GM18861 (cell line): ENCODE measurements at regions not wholly inside any gene's neighbourhood (a gene's known extent, or its start where the extent isn't known, plus 50 kb on each side); places are given as distances from the start of the nearest gene placed in this dataset.
"Not testable (repeated sequence)": the region's sequence is repeated elsewhere in the genome, so short reads cannot be mapped to it uniquely, and the experiment has no call there.

Source experiments
- ATAC-seq: cut with Tn5 transposase; IDR thresholded peaks from one replicate; pipeline ENCODE4 v1.9.1; 2021; ENCODE audit not compliant: unreplicated experiment

GRCh38 chr10:33795529-33795928, 461.1 kb upstream of the NRP1 start:
- ATAC-seq, result no peak

GRCh38 chr10:33794460-33794859, 460.0 kb upstream of the NRP1 start:
- no peak for ATAC-seq

DNA sequence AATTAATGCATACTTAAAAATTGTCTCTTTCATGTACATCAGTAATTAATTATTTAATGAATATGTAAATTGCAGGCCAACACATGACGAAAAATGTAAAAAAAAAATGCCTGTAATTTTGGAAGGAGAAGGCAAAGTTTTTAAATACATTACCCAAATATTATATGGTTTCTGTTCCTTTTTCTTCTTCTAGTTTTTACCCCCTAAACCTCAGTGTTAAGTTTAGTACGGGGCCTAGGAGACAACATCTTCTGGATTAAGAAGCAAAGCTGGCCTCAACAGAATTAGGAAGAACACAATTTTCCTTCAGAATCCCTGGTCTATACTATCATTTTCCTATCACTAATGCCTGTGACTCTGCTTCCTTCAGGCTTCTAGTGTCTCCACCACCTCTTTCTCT, 459.3 kb upstream of the NRP1 start:
- no peak for ATAC-seq

DNA sequence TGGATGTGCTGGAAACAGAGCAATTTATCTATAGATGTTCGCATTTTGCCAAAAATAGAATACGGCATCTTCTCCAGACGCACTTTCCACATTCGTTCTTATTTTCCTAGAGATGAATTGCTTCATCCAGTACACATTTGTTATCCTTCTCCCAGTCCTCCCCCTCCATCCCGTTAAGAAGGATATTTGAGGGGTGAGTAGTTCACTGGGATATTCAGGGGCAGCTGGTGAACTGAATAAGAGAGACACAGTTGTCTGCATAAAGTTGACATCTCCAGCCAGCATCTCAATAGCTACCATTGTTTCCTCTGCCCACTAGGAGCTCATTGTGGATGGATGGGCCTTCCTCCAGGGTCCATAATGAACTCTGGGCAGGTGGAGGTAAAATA, 456.8 kb upstream of the NRP1 start:
- ATAC-seq, result no peak

- no peak for ATAC-seq
Measured at GRCh38 chr10:33790521-33791271, 456.2 kb upstream of the NRP1 start.

GRCh38 chr10:33783557-33783956, 449.1 kb upstream of the NRP1 start:
- ATAC-seq, result no peak

DNA sequence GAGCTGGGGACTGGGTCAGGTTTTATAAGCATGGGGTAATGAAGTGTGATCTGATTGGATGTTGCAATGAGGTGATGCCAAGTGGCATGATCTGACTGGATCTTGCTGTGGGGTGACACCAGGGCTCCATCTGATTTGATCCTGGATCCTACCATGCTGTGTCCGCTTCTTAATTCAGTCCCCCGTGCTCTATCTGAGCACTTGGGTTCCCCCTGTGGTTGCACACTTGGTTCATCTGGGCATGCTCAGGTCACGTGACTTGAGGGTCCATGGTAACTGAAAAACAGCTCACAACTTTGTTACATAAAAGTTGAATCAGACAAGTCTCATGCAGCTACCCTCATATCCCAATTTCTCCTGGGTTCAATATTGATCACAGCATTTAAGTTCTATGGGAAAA, 448.6 kb upstream of the NRP1 start:
- no peak for ATAC-seq

DNA sequence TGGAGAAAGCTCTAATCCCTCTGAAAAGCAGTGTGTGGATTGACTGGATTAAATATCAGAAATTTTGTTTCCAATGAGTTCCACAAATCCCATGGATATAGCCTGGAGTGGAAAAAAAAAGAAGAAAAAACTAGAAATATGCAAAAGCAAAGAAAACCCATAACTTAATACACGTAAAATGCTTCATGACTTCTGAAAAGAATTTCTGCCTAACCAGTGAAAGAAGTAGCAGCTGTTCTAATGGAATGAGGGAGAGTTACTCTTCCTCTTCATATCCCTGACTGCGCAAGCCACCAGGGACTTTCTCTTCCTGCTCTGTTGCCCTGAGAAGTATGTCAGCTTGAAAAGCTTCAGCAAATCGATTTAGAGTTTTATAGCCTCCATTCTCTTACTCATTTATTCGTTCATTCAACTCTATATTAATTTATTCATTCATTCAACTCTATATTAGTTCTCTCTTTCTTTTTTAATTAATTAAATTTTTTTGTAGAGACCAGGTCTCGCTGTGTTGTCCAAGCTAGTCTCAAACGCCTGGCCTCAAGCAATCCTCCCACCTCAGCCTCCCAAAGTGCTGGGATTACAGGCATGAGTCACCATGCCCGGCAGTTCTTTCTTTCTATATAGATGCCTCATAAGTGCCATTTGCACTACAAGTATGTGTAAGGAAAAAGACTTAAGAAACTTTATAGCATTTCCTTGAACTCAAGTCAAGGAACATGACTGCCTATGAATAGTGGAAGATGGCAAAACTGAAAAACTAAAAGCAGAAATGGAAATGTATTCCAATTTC, 447.3 kb upstream of the NRP1 start:
- ATAC-seq, result no peak

GRCh38 chr10:33780961-33781360, 446.5 kb upstream of the NRP1 start:
- ATAC-seq, result no peak

GRCh38 chr10:33777223-33777622, 442.8 kb upstream of the NRP1 start:
- no peak for ATAC-seq

GRCh38 chr10:33776419-33777070, 442.1 kb upstream of the NRP1 start:
- no peak for ATAC-seq

DNA sequence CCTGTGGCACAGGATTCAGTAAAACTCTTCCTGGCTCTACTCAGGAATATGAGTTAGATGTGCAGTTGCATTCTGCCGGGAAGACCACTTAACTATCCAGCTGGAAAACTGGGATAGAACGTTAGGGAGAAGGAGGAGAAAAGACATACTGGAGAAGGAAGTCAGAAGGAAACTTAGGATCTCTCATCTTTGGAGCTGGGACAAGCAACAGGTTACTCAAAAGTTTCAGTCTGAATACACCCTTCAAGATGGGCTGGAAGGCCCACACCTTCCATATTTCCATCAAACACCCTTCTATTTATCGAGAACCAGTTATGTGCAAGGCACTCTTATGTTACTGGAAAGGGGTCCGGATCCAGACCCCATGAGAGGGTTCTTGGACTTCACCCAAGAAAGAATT, 440.4 kb upstream of the NRP1 start:
- no peak for ATAC-seq

DNA sequence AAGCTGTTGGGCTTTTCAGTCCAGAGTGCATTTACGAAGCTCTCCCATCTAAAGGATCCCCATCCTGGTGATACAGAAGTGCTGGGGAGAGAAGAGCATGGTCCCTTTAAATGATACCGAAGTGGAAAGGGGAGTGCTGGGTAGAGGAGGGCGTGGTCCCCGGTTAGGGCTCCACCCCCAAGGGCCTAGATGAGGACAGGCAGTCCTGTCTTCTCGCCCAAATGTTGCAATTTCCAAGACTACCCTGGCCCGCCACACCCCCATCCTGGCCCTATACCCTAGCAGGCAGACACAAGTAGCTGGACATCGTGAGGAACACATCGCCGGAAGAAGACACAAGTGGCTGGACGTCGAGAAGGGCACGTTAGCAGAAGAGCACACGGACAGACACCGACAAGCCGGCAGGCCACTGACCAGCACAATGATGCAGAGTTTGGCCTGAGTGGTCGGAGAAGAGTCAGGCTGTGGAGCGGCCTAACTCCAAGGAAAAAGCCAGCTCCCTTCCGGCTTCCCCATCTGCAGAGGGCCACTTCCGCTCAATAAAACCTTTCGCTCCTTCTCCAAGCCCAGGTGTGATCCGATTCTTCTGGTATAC, 439.5 kb upstream of the NRP1 start:
- no peak for ATAC-seq

- no peak for ATAC-seq
Measured at GRCh38 chr10:33773253-33773573, 438.7 kb upstream of the NRP1 start.

GRCh38 chr10:33772370-33773252, 438.1 kb upstream of the NRP1 start:
- no peak for ATAC-seq

DNA sequence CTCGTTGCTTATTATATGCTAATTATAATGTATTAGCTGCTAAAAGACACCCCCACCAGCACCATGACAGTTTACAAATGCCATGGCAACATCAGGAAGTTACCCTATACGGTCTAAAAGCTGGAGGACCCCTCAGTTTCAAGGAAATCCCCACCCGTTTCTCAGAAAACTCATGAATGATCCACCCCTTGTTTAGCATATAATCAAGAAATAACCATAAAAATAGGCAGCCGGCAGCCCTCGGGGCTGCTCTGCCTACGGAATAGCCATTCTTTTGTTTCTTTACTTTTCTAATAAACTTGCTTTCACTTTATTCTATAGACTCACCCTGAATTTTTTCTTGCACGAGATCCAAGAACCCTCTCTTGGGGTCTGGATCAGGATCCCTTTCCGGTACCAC, 437.4 kb upstream of the NRP1 start:
- ATAC-seq, result not testable (repeated sequence)

GRCh38 chr10:33764694-33765185, 430.3 kb upstream of the NRP1 start:
- no peak for ATAC-seq

DNA sequence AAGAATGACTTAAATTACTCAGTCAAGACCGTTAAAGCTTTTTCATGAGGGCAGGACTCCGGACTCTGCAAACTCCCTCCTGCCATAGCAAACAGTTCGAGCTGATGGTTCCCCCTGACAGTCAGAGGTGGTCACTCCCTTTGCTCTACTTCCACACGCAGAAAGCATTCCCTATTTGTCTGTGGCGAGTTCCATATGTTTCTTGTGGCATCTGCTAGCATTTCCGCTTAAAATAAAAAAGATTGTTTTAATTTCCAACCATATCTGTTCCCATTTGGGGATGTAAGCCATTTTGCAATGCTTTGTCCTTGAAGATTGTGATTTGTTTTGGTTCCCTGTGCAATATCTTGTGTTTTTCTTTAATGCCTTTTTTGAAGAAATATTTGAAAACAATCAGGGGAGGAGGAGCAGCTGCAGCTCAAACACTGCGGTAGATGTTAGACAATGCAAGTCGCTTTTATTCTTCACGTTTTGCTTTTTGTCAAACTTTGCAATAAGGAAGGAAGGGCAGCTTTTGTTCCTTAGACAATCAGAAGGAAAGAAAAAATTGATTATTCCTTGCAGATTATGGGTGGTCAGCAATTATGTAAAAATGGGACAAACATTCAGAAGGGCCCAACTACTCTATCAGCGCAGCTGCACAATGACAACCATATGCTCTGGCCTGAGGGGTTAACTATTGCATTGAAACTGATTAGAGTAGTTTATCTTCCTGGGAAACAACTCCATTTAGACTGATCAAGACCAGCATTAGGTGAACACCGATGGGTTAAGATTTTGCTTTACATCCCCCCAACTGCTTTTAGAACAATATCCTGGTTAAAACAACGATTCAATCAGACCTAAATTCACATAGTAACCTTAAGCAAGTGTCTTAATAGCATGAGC, 425.8 kb upstream of the NRP1 start:
- no peak for ATAC-seq

DNA sequence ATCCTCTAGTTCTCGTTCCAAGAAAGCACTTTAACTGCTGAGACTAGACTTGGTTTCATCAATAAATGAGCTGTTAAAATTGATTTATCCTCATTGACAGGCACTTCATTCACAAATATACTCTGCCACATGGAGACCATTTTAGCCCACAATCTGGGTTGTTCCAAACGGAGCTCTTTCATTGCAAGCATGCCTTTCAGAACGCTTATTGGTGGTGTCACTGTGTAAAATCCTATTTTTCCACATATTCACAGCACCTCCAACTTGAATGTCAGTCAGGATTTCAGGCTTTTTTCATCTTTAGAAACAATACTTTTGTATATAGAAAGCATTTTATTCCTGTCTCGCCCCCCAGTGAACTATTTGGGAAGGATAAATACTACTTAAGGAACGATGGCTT, 424.7 kb upstream of the NRP1 start:
- no peak for ATAC-seq

GRCh38 chr10:33758299-33758698, 423.8 kb upstream of the NRP1 start:
- ATAC-seq, result no peak
